HCT116 (cell line): ENCODE measurements at regions not wholly inside any gene's neighbourhood (a gene's known extent, or its start where the extent isn't known, plus 50 kb on each side); places are given as distances from the start of the nearest gene placed in this dataset.

ENCODE experiments used
- ATAC-seq: fragments of 200-7000 bp; cut with Tn5 transposase; 2 replicates; pipeline ENCODE4 v1.9.1; 2020; ENCODE audit warnings: mild to moderate bottlenecking, moderate library complexity
- BruUV-seq: library from RNA; stranded (reverse); fragments of 400-500 nt; replicated peaks from 2 replicates; lab custom pipeline; 2021; lab: Mats Ljungman, UMichigan
- CTCF ChIA-PET: fragments of 300-600 bp; sonication (Branson Sonifier 250); formaldehyde crosslinking; loops from one replicate; lab custom pipeline; 2021; ENCODE audit warnings: antibody characterized with exemption; lab: Charles Lee
- POLR2A ChIA-PET: fragments of 300-600, 350-600 bp; sonication (Branson Sonifier 250); formaldehyde crosslinking; loops from one replicate; lab custom pipeline; 2021; ENCODE audit warnings: antibody characterized with exemption; lab: Charles Lee
- RAD21 ChIA-PET, 2 experiments: fragments of 300-600 bp; sonication (Branson Sonifier 250); formaldehyde crosslinking; loops; one replicate each; lab custom pipeline; 2023; ENCODE audit warnings: low total read pairs in 2 of 2; ENCODE audit not compliant: uncharacterized antibody in 2 of 2, unreplicated experiment in 2 of 2, low non-redundant PET in 1 of 2; lab: Charles Lee
- DNase-seq: peaks from one replicate; pipeline ENCODE4 v3.0.0-alpha.2; 2010; ENCODE audit warnings: low read depth, low spot score
- H2AFZ ChIP-seq: fragments of 200-600 bp; shearing (Covaris generic), sonication (generic); 2 replicates; pipeline ENCODE4 v1.6.1; 2017; ENCODE audit warnings: low read depth, mixed run types, mixed read lengths, antibody characterized with exemption, low read length; ENCODE audit not compliant: poor library complexity, severe bottlenecking
- H3K27ac ChIP-seq: 2 replicates; pipeline ENCODE4 v1.5.1; 2012; ENCODE audit warnings: low read depth, low read length
- H3K27me3 ChIP-seq: fragments of 200-600 bp; sonication (generic); 2 replicates; pipeline ENCODE4 v1.6.1; 2016; ENCODE audit warnings: mixed run types, low read length, mixed read lengths; ENCODE audit not compliant: insufficient read depth
- H3K36me3 ChIP-seq, 2 experiments: fragments of 200-500 bp in 1 of 2; fragments of 200-600 bp in 1 of 2; sonication (Bioruptor generic) in 1 of 2; sonication (generic) in 1 of 2; 2 replicates each; pipeline versions ENCODE4 v1.5.1 to v1.6.1; 2014 to 2016; ENCODE audit warnings: low read length in 2 of 2, inconsistent platforms in 1 of 2, mixed read lengths in 1 of 2, mixed run types in 1 of 2; ENCODE audit not compliant: insufficient read depth in 2 of 2, control insufficient read depth in 1 of 2
- H3K4me1 ChIP-seq, 2 experiments: fragments of 200-600 bp in 1 of 2; sonication (generic) in 1 of 2; 2 replicates each; pipeline versions ENCODE4 v1.5.1 to v1.6.1; 2012 to 2017; ENCODE audit warnings: low read length in 2 of 2, inconsistent platforms in 1 of 2, mild to moderate bottlenecking in 1 of 2, mixed read lengths in 1 of 2, mixed run types in 1 of 2, moderate library complexity in 1 of 2; ENCODE audit not compliant: insufficient read depth in 2 of 2, control insufficient read depth in 1 of 2
- H3K4me2 ChIP-seq: fragments of 200-600 bp; sonication (generic); 2 replicates; pipeline ENCODE4 v1.6.1; 2017; ENCODE audit warnings: mixed run types, low read length, mixed read lengths
- H3K4me3 ChIP-seq, 2 experiments: fragments of 200-600 bp in 1 of 2; sonication (generic) in 1 of 2; replicated peaks in 1 of 2; 2 replicates each; pipeline ENCODE4 v1.5.1; 2011 to 2016; ENCODE audit warnings: low read length in 2 of 2, control low read depth in 1 of 2, low read depth in 1 of 2, mild to moderate bottlenecking in 1 of 2, mixed read lengths in 1 of 2, mixed run types in 1 of 2
- H3K79me2 ChIP-seq: fragments of 200-600 bp; sonication (generic); 2 replicates; pipeline ENCODE4 v1.6.1; 2017; ENCODE audit warnings: mild to moderate bottlenecking, mixed run types, low read length, moderate library complexity, mixed read lengths; ENCODE audit not compliant: insufficient read depth
- H3K9ac ChIP-seq: fragments of 200-600 bp; sonication (generic); 2 replicates; pipeline ENCODE4 v1.6.1; 2016; ENCODE audit warnings: low read length, mixed read lengths
- H3K9me2 ChIP-seq: fragments of 200-600 bp; sonication (generic), shearing (Covaris generic); 2 replicates; pipeline ENCODE4 v1.6.1; 2017; ENCODE audit warnings: mixed run types, mild to moderate bottlenecking, moderate library complexity; ENCODE audit not compliant: insufficient read depth
- H3K9me3 ChIP-seq, 2 experiments: fragments of 200-500 bp in 1 of 2; fragments of 200-600 bp in 1 of 2; sonication (Bioruptor generic) in 1 of 2; sonication (generic) in 1 of 2; 2 replicates each; pipeline ENCODE4 v1.6.1; 2014 to 2017; ENCODE audit warnings: low read length in 2 of 2, mixed read lengths in 2 of 2, inconsistent platforms in 1 of 2, low read depth in 1 of 2, mild to moderate bottlenecking in 1 of 2, mixed run types in 1 of 2, moderate library complexity in 1 of 2; ENCODE audit not compliant: control insufficient read depth in 1 of 2, insufficient read depth in 1 of 2
- H4K20me1 ChIP-seq: fragments of 200-600 bp; sonication (generic), shearing (Covaris generic); 2 replicates; pipeline ENCODE4 v1.6.1; 2017; ENCODE audit warnings: mixed run types, mild to moderate bottlenecking, moderate library complexity; ENCODE audit not compliant: insufficient read depth
- CTCF ChIP-seq, 3 experiments: fragments of 200-600 bp in 1 of 3; sonication (generic) in 1 of 3; IDR thresholded peaks in 2 of 3; conservative IDR thresholded peaks in 1 of 3; 2 replicates each; pipeline ENCODE4 v1.5.1; 2012 to 2017; ENCODE audit warnings: low read depth in 2 of 3, low read length in 2 of 3, antibody characterized with exemption in 1 of 3, borderline replicate concordance in 1 of 3, control low read depth in 1 of 3, mild to moderate bottlenecking in 1 of 3, mixed read lengths in 1 of 3, mixed run types in 1 of 3, moderate library complexity in 1 of 3; ENCODE audit not compliant: insufficient read depth in 1 of 3
- EGR1 ChIP-seq: IDR thresholded peaks from 2 replicates; pipeline ENCODE4 v1.6.1; 2012; ENCODE audit warnings: low read depth
- EZH2phosphoT487 ChIP-seq: fragments of 200-600 bp; IDR thresholded peaks from 2 replicates; pipeline ENCODE4 v1.6.1; 2018; ENCODE audit warnings: antibody characterized with exemption, borderline replicate concordance
- POLR2A ChIP-seq: IDR thresholded peaks from 2 replicates; pipeline ENCODE4 v1.7.0; 2011; ENCODE audit warnings: borderline replicate concordance; ENCODE audit not compliant: insufficient read depth, insufficient read length; ENCODE audit errors: extremely low read depth
- POLR2AphosphoS5 ChIP-seq: IDR thresholded peaks from 2 replicates; pipeline ENCODE4 v1.6.1; 2011; ENCODE audit warnings: mild to moderate bottlenecking, low read depth, low read length, moderate library complexity
- REST ChIP-seq: IDR thresholded peaks from 2 replicates; pipeline ENCODE4 v1.6.1; 2012; ENCODE audit warnings: low read depth
- intact Hi-C: fragments of 100-400 bp; cut with micrococcal nuclease; formaldehyde crosslinking; loops from 2 replicates; pipeline ENCODE4 v1.10.0; 2022

DNA sequence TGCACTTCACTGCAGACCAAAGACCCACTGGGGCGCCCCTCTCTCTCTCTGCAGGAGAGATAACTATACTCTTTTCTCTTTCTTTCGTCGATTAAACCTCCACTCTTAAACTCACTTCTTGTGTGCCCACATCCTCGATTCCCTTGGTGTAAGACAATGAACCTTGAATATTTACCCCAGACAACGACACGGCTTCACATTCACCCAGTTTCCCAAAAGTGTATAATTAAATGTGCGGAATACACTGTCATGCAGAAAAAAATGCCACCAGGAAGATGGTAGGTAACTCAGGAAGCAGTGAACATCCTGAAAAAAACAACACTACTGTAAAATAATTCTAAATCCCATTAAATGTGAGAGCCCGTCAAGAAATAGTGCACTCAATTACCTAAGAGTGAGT is 882.2 kb downstream of the TYW1 start (continued):
- TF ChIP-seq EZH2phosphoT487, result no peak

DNA sequence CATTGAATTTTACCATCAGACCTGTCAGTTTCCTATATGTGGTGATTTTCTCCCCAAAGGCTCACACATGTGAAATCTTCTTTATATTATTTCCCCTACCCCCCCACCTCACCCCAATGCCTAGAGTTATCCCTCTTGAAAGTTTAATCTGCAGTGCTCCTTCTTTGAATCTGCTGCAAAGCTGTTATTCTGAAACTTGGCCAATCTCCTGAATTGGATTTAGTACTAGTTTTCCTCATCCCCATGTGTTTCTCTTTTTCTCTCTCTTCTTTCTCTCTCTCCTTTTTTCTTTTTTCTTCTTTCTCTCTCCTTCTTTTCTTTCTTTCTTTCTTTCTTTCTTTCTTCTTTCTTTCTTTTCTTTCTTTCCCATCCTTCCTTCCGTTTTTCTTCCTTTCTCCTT is 886.2 kb downstream of the TYW1 start:
- CTCF ChIA-PET, result no interaction called here
- BruUV-seq, result no TSS peak
- H3K36me3 ChIP-seq, result no peaks in the 10 kb centered on the region
- no peak for ATAC-seq
- H3K79me2 ChIP-seq, result no peaks in the 10 kb centered on the region
- H3K4me1 ChIP-seq, result no peaks in the 10 kb centered on the region
- H3K4me2 ChIP-seq, result no peak overlapping the region
- intact Hi-C loops, result no loop called here
- TF ChIP-seq POLR2AphosphoS5 (no peak), POLR2A (no peak), EGR1 (no peak), REST (no peak), CTCF (IDR thresholded peaks at IDR 0.05 in 2 of 3, conservative IDR thresholded peaks at IDR 0.05 in 1 of 3; ENCODE audit: borderline replicate concordance in 1 of 3, insufficient read depth in 1 of 3, low read depth in 2 of 3, low read length in 2 of 3) (no peak)
- TF ChIP-seq, all 23 proteins: peak for 0
- Histone ChIP-seq H3K27ac (no peak overlapping the region), H3K9me3 (peaks cover 0 to 9% of the 10 kb centered on the region in 2 experiments; a peak in 2 of 4 replicates), H4K20me1 (no peaks in the 10 kb centered on the region), H3K9me2 (no peaks in the 10 kb centered on the region), H3K9ac (no peak overlapping the region), H3K27me3 (no peaks in the 10 kb centered on the region), H2AFZ (no peak overlapping the region), H3K4me3 (no peak overlapping the region)
- DNase-seq, result no peak
- ChIA-PET POLR2A (no interaction called here), RAD21 (no interaction called here)
